Activated naive CD4-positive, alpha-beta T cell treated with anti-CD3 and anti-CD28 coated beads, Interleukin-2, amount 10 ng/mL, durations not matched to agents 7 days and 5 days (primary cell): ENCODE measurements at regions not wholly inside any gene's neighbourhood (a gene's known extent, or its start where the extent isn't known, plus 50 kb on each side); places are given as distances from the start of the nearest gene placed in this dataset.

Source experiments
- CTCF ChIA-PET: fragments of 350-600 bp; sonication (Branson Sonifier 250); formaldehyde crosslinking; loops from one replicate; lab custom pipeline; 2021; ENCODE audit warnings: antibody characterized with exemption; lab: Charles Lee
- DNase-seq: peaks from one replicate; pipeline ENCODE4 v3.0.0-alpha.2; 2020
- H3K27ac Mint-ChIP-seq: one replicate; pipeline ENCODE4 v1.8.0; 2021; ENCODE audit warnings: mild to moderate bottlenecking, moderate library complexity, mixed read lengths
- H3K27me3 Mint-ChIP-seq: one replicate; pipeline ENCODE4 v1.8.0; 2021; ENCODE audit warnings: mild to moderate bottlenecking, mixed read lengths
- H3K36me3 Mint-ChIP-seq: one replicate; pipeline ENCODE4 v1.8.0; 2021; ENCODE audit warnings: mixed read lengths
- H3K4me1 Mint-ChIP-seq: one replicate; pipeline ENCODE4 v1.8.0; 2021; ENCODE audit warnings: mixed read lengths
- H3K4me3 Mint-ChIP-seq: one replicate; pipeline ENCODE4 v1.8.0; 2021; ENCODE audit warnings: mild to moderate bottlenecking, moderate library complexity, mixed read lengths
- H3K9me3 Mint-ChIP-seq: one replicate; pipeline ENCODE4 v1.8.0; 2021; ENCODE audit warnings: mixed read lengths

DNA sequence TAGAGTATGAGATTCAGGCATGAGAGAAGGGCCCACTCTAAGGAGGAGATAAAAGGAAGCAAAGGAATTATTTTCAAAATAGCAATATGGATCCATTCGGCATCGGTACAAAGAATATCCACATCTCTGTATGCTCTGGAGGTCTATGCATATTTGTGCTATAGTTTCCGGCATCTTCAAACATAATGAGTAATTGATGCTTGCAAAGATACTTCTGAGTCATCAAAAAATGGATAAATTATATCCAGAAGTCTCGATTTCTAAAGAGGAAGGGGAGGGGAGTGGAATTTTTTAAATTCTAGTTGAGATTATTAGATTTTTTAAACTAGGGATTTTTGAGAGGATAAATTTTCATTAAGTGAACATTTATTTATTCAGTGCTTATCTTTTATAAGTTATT, 72.9 kb upstream of the KIAA1217 start:
- CTCF ChIA-PET = interaction anchor here (1.1 kb wide), 1 partner anchor 141 kb away, joined by 3 read pairs; no protein-coding TSS in a partner anchor
- no peaks in the 10 kb centered on the region for H3K4me1 Mint-ChIP-seq
- H3K36me3 Mint-ChIP-seq = no peaks in the 10 kb centered on the region
- no peaks in the 10 kb centered on the region for H3K9me3 Mint-ChIP-seq
- no peak overlapping the region for H3K4me3 Mint-ChIP-seq
- DNase-seq = no peak
- no peak overlapping the region for H3K27ac Mint-ChIP-seq
- H3K27me3 Mint-ChIP-seq = no peaks in the 10 kb centered on the region

DNA sequence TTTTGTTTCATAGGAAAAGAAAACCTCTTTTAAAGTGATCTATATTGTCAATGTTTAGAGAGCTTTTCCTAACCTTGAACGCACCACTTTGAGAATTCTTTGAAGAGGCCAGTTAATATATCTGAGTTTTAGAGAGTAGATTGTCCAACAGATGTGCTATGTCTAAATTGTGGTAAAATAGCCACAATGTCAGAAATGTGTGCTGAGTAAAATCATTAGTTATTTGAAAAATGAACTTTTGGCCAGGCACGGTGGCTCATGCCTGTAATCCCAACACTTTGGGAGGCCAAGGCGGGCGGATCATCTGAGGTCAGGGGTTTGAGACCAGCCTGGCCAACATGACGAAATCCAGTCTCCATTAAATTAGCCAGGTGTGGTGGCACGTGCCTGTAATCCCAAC, 61.6 kb upstream of the KIAA1217 start:
- CTCF ChIA-PET = no interaction called here
- Mint-ChIP-seq H3K4me1 (no peaks in the 10 kb centered on the region), H3K4me3 (no peak overlapping the region), H3K9me3 (peaks cover 1% of the 10 kb centered on the region), H3K27me3 (no peaks in the 10 kb centered on the region), H3K27ac (no peak overlapping the region), H3K36me3 (no peaks in the 10 kb centered on the region)
- DNase-seq = no peak

DNA sequence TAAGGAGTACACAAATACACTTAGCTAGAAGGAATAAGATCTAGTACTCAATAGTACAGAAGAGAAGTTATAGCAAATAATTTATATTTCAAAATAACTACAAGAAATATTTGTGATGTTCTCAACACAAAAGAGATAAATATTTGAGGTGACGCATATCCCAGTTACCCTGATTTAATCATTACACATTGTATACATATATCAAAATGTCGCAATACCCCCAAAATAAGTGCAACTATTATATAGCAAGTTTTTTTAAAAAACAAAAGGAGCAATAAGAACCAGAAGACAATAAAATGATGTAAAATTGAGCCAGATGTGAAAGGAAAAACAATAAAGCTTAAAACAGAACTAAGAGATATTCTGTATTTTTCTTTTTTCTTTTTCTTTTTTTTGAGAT, 59.3 kb upstream of the KIAA1217 start:
- Mint-ChIP-seq H3K9me3 (peaks cover 1% of the 10 kb centered on the region), H3K36me3 (no peaks in the 10 kb centered on the region), H3K27me3 (no peaks in the 10 kb centered on the region), H3K4me3 (no peak overlapping the region), H3K27ac (no peak overlapping the region), H3K4me1 (no peaks in the 10 kb centered on the region)
- DNase-seq = no peak
- CTCF ChIA-PET = no interaction called here

DNA sequence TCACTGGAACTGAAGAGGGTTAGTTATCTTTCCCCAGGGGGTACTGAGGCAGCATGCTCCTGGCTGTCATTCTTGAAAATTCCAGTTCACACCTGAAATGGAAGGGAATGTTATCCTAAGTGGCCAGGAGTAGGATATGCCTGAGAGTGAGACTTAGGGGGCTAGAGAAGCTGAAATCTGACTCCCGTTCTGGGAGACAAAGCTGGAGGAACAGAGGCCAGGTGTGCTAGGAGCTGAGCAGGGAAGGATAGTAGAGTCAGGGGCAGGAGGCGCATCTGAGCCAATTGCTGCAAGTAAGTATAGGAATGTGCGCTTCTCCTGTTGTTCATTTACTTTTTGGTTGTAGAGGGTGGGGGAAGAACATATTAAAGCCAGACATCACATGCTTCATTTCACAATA, 58.1 kb upstream of the KIAA1217 start:
- no peak for DNase-seq
- Mint-ChIP-seq H3K4me1 (no peaks in the 10 kb centered on the region), H3K4me3 (no peak overlapping the region), H3K9me3 (peaks cover 1% of the 10 kb centered on the region), H3K27me3 (no peaks in the 10 kb centered on the region), H3K36me3 (no peaks in the 10 kb centered on the region), H3K27ac (no peak overlapping the region)
- CTCF ChIA-PET = no interaction called here

DNA sequence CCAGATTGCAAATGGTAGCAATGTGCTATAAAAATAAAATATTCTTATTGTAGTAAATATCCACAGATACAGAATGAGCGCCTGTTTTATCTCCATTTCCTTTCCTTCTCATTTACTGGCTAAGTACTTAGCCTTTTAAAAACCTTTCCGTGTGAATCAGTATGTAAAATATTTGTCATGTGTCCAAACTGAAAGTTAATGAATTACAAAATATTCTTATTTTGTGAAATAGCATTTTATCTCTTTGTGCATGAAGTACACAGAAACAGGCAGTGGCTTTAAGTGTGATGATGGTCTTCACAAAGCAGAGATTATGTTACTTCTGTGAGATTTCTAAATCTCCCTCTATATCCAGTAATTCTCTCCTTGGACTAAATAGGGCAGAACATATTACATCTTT, 56.7 kb upstream of the KIAA1217 start:
- H3K9me3 Mint-ChIP-seq = peaks cover 3% of the 10 kb centered on the region
- no peak overlapping the region for H3K4me3 Mint-ChIP-seq
- no peak for DNase-seq
- no peak overlapping the region for H3K27ac Mint-ChIP-seq
- CTCF ChIA-PET = no interaction called here
- no peaks in the 10 kb centered on the region for H3K4me1 Mint-ChIP-seq
- H3K36me3 Mint-ChIP-seq = no peaks in the 10 kb centered on the region
- no peaks in the 10 kb centered on the region for H3K27me3 Mint-ChIP-seq

DNA sequence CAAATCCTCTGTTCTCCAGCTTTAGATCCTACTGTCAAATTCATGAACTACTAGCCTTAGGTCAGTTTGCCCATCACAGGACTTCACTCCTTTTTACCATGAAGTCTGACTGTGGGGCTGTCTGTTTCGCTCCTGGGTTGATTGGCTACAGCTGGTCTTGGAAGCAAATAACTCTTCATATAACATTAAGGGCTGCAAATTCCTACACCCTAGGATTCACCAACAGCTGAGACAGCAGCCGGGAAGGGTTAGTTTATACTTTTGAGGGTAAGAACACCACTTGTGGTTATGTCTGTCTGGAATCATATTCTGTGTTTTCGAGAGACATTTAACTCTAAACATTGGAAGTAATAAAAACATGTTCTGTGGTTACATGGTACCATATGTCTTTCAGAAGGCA, 55.9 kb upstream of the KIAA1217 start:
- H3K9me3 Mint-ChIP-seq = peaks cover 5% of the 10 kb centered on the region
- H3K36me3 Mint-ChIP-seq = no peaks in the 10 kb centered on the region
- no peak overlapping the region for H3K4me3 Mint-ChIP-seq
- H3K4me1 Mint-ChIP-seq = no peaks in the 10 kb centered on the region
- H3K27ac Mint-ChIP-seq = no peak overlapping the region
- no peaks in the 10 kb centered on the region for H3K27me3 Mint-ChIP-seq
- CTCF ChIA-PET = no interaction called here
- DNase-seq = no peak

DNA sequence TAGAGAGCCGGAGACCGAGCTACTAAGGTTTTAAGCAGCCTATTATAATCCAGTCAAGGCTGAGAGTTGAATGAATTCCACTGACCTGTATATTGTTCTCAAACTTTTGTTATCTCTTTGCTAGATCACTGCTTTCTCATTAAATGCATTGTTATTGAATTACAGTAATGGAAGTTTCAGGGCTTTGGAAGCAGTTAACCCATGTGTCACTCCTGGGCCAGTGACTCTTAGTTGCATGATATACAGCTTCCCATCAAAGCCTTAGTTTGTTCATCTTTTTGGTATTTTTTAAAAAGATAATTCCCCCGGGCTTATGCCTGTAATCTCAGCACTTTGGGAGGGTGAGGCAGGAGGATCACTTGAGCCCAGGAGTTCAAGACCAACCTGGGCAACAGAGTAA, 55.4 kb upstream of the KIAA1217 start:
- no peak for DNase-seq
- H3K27ac Mint-ChIP-seq = no peak overlapping the region
- CTCF ChIA-PET = no interaction called here
- no peaks in the 10 kb centered on the region for H3K36me3 Mint-ChIP-seq
- H3K4me1 Mint-ChIP-seq = no peaks in the 10 kb centered on the region
- no peak overlapping the region for H3K4me3 Mint-ChIP-seq
- H3K27me3 Mint-ChIP-seq = no peaks in the 10 kb centered on the region
- H3K9me3 Mint-ChIP-seq = peaks cover 5% of the 10 kb centered on the region

DNA sequence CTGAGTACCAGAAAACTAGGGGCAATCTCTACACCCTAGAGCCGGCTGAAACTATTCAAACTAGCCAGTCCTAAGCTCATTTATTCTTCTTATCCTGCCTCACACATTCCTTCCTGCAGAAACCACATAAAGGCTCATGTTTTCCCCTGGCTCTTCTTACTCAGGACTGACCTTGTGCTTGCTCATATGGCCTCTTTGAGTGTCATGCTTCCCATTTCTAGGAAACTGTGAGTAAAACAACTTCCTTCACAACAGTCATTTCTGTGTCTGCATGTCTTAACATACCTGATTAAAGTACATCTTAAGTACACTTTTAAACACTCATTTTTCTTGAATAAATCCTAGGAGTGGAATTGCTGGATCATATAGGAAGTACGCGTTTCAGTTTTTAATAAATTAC, 52.3 kb upstream of the KIAA1217 start:
- Mint-ChIP-seq H3K27me3 (no peaks in the 10 kb centered on the region), H3K27ac (no peak overlapping the region), H3K9me3 (peaks cover 4% of the 10 kb centered on the region), H3K36me3 (no peaks in the 10 kb centered on the region), H3K4me3 (no peak overlapping the region), H3K4me1 (no peaks in the 10 kb centered on the region)
- DNase-seq = no peak
- CTCF ChIA-PET = no interaction called here

DNA sequence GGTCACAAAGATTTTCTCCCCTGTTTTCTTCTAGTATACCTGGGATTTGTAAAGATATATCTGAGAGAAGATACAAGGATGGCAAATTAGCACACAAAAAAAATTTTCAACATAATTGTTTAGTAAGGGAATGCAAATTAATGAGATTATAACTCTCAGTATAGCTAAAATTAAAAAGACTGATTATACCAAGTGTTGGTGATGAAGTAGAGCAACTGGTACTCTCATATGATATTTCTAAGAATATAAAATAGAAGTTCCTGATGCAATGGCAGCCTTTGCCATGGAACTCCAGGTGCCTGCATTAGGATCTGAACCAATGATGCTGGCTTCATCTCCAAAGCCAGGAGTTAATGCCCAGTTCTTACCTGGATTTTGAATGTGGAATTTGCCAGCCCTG, 51.4 kb upstream of the KIAA1217 start:
- Mint-ChIP-seq H3K9me3 (peaks cover 4% of the 10 kb centered on the region), H3K4me1 (no peaks in the 10 kb centered on the region), H3K27ac (no peak overlapping the region), H3K36me3 (no peaks in the 10 kb centered on the region), H3K4me3 (no peak overlapping the region), H3K27me3 (no peaks in the 10 kb centered on the region)
- CTCF ChIA-PET = no interaction called here
- no peak for DNase-seq
